Fibroblast of pulmonary artery (primary cell): ENCODE measurements at regions not wholly inside any gene's neighbourhood (a gene's known extent, or its start where the extent isn't known, plus 50 kb on each side); places are given as distances from the start of the nearest gene placed in this dataset.
"Not testable (repeated sequence)": the region's sequence is repeated elsewhere in the genome, so short reads cannot be mapped to it uniquely, and the experiment has no call there.

Experiments used
- DNase-seq: peaks from one replicate; pipeline ENCODE4 v3.0.0-alpha.2; 2010; ENCODE audit warnings: low read depth
- H3K4me3 ChIP-seq: replicated peaks from 2 replicates; pipeline ENCODE4 v1.5.1; 2011; ENCODE audit warnings: low read depth, mild to moderate bottlenecking, control low read depth, low read length, moderate library complexity
- TF ChIP-seq, protein P1 (sequence below): IDR thresholded peaks from 2 replicates; pipeline ENCODE4 v1.5.1; 2011; ENCODE audit warnings: mild to moderate bottlenecking, control low read depth, low read length, inconsistent platforms; ENCODE audit errors: missing control alignments

DNA sequence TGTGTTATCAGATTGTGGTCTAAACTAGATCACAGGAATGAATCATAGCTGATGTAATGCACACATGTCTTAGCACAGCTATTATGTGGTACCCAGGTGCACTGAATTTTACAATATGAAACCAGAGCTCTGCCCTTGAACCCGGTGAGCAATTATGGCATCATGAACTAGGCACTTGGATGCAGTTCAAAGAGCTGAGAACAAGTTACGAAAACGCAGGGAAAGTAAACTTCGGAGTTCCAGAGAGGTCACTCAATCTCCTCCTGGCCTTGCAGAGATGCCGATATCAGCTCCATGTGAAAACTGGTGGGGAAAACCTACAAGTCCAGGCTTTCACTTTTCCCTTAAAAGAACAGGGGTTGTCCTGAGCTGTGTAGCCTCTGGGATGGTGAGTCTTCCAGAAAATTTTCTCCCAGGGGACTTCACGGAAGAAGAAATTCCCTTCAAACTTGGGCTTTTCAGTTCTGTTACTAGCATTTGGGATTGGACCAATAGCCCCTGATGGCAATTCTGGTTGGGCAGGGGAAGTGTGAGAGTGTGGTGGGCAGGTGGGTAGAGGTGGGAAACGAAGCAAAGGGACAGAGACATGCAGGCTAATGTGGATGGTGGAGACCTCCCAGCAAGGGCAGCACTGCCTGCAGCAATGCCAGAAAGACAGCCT, 71.1 kb upstream of the SH3BP4 start:
- DNase-seq, result peak; percentile 65
- no peak overlapping the region for H3K4me3 ChIP-seq
- TF ChIP-seq, protein P1, sequence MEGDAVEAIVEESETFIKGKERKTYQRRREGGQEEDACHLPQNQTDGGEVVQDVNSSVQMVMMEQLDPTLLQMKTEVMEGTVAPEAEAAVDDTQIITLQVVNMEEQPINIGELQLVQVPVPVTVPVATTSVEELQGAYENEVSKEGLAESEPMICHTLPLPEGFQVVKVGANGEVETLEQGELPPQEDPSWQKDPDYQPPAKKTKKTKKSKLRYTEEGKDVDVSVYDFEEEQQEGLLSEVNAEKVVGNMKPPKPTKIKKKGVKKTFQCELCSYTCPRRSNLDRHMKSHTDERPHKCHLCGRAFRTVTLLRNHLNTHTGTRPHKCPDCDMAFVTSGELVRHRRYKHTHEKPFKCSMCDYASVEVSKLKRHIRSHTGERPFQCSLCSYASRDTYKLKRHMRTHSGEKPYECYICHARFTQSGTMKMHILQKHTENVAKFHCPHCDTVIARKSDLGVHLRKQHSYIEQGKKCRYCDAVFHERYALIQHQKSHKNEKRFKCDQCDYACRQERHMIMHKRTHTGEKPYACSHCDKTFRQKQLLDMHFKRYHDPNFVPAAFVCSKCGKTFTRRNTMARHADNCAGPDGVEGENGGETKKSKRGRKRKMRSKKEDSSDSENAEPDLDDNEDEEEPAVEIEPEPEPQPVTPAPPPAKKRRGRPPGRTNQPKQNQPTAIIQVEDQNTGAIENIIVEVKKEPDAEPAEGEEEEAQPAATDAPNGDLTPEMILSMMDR, result no peak

DNA sequence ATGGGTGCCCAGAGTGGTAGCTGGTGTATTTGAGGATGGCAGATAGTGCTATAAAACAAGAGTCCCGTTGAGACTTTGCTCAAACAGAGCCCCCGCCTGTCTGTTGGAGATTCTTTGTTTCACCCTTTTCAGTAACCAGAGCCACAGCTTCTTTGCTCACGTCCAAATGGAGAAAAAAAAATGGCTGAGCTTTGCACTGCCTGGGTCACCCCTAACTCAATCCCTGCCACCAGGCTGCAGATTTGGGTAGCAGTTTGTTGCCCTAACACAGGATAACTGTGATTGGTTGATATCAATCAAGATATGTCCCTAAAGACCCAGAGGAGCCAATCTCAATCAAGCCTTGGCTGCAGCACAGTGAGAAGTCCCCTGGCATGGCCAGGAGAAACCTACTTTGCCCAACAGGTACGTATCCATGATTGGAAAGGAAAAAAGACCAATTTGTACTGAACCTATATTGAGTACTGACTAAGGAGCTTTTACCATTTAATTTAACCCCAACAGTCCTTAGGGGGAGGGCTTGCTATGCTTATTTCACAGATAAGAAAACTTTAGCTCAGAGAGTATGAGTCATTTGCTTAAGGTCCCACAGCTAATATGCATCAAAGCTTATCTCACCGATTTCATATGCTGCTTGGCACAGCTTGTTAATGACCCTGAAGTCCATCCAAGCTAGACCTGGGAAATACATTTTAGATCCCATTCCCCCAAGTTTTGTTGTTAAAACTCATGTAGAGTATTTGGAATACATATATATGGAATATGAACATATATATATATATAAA, 72.0 kb upstream of the SH3BP4 start:
- peak; percentile 66 for DNase-seq
- TF ChIP-seq, protein P1, result no peak
- H3K4me3 ChIP-seq, result no peak overlapping the region

DNA sequence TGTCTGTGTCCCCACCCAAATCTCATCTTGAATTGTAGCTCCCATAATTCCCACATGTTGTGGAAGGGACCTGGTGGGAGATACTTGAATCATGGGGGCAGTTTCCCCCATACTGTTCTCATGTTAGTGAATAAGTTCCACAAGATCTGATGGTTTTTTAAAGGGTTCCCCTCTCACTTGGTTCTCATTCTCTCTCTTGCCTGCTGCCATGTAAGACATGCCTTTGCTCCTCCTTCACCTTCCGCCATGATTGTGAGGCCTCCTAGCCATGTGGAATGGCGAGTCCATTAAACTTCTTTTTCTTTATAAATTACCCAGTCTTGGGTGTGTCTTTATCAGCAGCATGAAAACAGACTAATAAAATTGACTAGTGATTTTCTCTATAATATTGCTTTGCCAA, 75.2 kb upstream of the SH3BP4 start:
- not testable (repeated sequence) for H3K4me3 ChIP-seq

DNA sequence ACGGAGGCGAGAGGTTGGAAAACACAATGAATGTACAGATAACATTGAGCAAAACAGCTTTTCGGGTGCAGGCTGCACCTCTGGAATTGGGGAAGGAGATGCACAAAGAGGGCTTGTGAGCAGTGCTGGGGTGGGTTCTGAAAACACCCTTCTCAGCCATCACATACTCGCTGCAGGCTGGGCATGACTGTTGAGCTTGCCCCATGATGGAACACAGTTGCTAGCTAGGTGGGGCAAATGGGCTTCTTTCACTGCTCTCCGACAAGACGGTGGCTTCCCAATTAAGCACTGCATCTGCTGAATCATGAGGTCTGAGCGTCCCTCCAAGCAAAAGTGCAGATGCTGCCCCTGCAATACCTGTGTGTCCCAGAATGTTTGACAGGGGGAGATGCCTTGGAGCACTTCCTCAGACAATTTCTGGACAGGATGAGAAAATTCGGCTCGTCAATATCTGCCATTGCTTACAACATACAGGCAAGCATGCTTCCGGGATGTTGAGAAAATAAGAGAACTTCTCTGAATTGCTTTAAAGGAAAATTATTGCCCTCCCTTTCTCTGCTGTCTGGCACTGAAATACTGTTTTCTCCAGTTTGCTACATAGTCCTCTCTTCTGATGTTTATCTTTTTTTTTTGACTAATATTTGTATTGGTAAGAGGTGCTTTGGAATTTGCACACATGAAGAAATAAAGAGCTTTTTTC, 77.3 kb upstream of the SH3BP4 start:
- TF ChIP-seq, protein P1, result no peak
- DNase-seq, result no peak
- no peak overlapping the region for H3K4me3 ChIP-seq

More for the DNA sequence above, 75.2 kb upstream of the SH3BP4 start:
- DNase-seq, result not testable (repeated sequence)

DNA sequence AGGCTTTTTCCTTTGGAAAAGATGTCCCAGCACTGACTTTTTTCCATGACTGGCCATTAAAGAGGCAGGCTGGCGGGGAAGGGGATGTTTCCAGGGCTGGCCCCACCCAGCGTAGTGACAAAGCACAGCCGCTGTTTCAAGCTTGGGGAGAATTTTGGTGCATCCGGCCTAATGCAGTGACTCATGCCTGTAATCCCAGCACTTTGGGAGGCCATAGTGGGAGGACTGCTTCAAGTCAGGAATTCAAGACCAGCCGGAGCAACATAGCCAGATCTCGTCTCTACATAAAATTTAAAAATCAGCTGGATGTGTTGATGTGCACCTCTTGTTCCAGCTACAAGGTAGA, 78.0 kb upstream of the SH3BP4 start:
- TF ChIP-seq, protein P1, result no peak
- peak; percentile 90 for DNase-seq
- H3K4me3 ChIP-seq, result no peak overlapping the region

DNA sequence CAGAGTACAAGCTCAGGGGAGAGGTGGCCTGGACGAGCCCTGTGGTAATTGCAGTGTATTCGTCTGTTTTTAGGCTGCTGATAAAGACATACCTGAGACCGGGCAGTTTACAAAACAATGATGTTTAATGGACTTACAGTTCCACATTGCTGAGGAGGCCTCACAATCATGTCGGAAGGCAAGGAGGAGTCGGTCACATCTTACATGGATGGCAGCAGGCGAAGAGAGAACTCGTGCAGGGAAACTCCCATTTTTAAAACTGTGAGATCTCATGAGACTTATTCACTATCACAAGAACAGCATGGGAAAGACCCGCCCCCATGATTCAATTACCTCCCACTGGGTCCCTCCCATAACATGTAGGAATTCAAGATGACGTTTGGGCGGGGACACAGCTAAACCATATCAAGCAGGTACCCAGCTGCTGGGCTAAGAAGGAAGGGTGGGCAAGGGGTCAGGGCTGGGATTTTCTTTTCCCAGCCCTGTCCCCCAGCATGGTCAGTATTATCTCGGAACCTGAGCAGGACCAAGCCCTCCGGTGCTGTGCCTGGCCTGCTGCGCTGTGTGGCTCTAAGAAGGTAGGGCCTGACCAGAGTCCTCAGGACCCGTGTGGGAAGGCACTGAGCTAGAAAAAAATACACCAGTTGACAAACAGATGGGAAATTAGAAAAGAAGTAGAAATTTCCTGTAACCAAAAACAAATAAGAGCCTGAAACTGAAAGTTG, 78.6 kb upstream of the SH3BP4 start:
- no peak overlapping the region for H3K4me3 ChIP-seq
- no peak for DNase-seq
- TF ChIP-seq, protein P1, result no peak

DNA sequence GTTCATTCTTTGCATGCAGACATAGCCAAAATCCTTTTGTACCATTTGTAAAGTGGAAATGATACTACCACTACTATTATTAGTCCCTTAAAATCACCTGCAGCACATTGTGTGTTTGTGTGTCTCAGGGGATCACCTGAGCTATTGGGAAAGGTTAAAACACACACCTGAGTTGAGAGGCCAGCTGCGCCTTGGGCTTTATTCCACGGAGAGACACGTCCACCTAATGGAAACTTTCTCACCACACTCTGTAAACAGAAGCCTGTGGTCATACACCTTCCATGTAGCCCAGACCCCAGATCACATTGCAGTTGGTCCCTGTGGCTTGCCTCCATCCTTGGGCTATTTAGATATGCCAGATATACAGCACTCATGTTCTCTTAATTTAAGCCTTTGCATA, 81.8 kb upstream of the SH3BP4 start:
- TF ChIP-seq, protein P1, result no peak
- DNase-seq, result no peak
- no peak overlapping the region for H3K4me3 ChIP-seq
